ENCODE measurements at regions not wholly inside any gene's neighbourhood (a gene's known extent, or its start where the extent isn't known, plus 50 kb on each side); places are given as distances from the start of the nearest gene placed in this dataset.

- in situ Hi-C loops (cut with HindIII; ENCODE audit: low sequenced_read_pairs): no loop called here
- no peak overlapping the region for H3K4me3 ChIP-seq (ENCODE audit: low read depth, low read length)
- DNase-seq (ENCODE audit: low read depth): no peak
- no peak for TF ChIP-seq CTCF (IDR thresholded peaks at IDR 0.05; ENCODE audit: low read depth, low read length, missing control alignments)
Measured at GRCh38 chr7:86981127-86981526, 78.3 kb downstream of the ELAPOR2 start.

- in situ Hi-C loops (cut with HindIII; ENCODE audit: low sequenced_read_pairs): no loop called here
- no peak overlapping the region for H3K4me3 ChIP-seq (ENCODE audit: low read depth, low read length)
- no peak for TF ChIP-seq CTCF (IDR thresholded peaks at IDR 0.05; ENCODE audit: low read depth, low read length, missing control alignments)
- DNase-seq (ENCODE audit: low read depth): no peak
Measured at GRCh38 chr7:86980223-86980622, 79.2 kb downstream of the ELAPOR2 start.

GRCh38 chr7:86978808-86979506, 80.5 kb downstream of the ELAPOR2 start:
- in situ Hi-C loops (cut with HindIII; ENCODE audit: low sequenced_read_pairs): no loop called here
- H3K4me3 ChIP-seq (ENCODE audit: low read depth, low read length): no peak overlapping the region
- no peak for DNase-seq (ENCODE audit: low read depth)
- TF ChIP-seq CTCF (IDR thresholded peaks at IDR 0.05; ENCODE audit: low read depth, low read length, missing control alignments): no peak

- TF ChIP-seq CTCF (IDR thresholded peaks at IDR 0.05; ENCODE audit: low read depth, low read length, missing control alignments): no peak
- DNase-seq (ENCODE audit: low read depth): no peak
- in situ Hi-C loops (cut with HindIII; ENCODE audit: low sequenced_read_pairs): no loop called here
- no peak overlapping the region for H3K4me3 ChIP-seq (ENCODE audit: low read depth, low read length)
Measured at GRCh38 chr7:86976958-86977357, 82.5 kb downstream of the ELAPOR2 start.

GRCh38 chr7:86975914-86976313, 83.5 kb downstream of the ELAPOR2 start:
- no peak for DNase-seq (ENCODE audit: low read depth)
- no peak overlapping the region for H3K4me3 ChIP-seq (ENCODE audit: low read depth, low read length)
- no peak for TF ChIP-seq CTCF (IDR thresholded peaks at IDR 0.05; ENCODE audit: low read depth, low read length, missing control alignments)
- in situ Hi-C loops (cut with HindIII; ENCODE audit: low sequenced_read_pairs): no loop called here

GRCh38 chr7:86975449-86975848, 84.0 kb downstream of the ELAPOR2 start:
- no peak for TF ChIP-seq CTCF (IDR thresholded peaks at IDR 0.05; ENCODE audit: low read depth, low read length, missing control alignments)
- no peak overlapping the region for H3K4me3 ChIP-seq (ENCODE audit: low read depth, low read length)
- in situ Hi-C loops (cut with HindIII; ENCODE audit: low sequenced_read_pairs): no loop called here
- DNase-seq (ENCODE audit: low read depth): no peak

Measured in astrocyte of the cerebellum (primary cell).